NCI-H2029 treated with DMSO at 0.1 percent for 48 hours (cell line): ENCODE measurements at regions not wholly inside any gene's neighbourhood (a gene's known extent, or its start where the extent isn't known, plus 50 kb on each side); places are given as distances from the start of the nearest gene placed in this dataset.
"Not testable (repeated sequence)": the region's sequence is repeated elsewhere in the genome, so short reads cannot be mapped to it uniquely, and the experiment has no call there.

Source experiments
- DNase-seq: peaks from one replicate; lab custom pipeline; 2025; lab: John Stamatoyannopoulos, UW

GRCh38 chr13:33340631-33341030, 55.1 kb upstream of the STARD13 start:
- no peak for DNase-seq

GRCh38 chr13:33341861-33342452, 56.4 kb upstream of the STARD13 start:
- DNase-seq = no peak

GRCh38 chr13:33345842-33346241, 60.3 kb upstream of the STARD13 start:
- no peak for DNase-seq

- DNase-seq = no peak
These were observed 62.3 kb upstream of the STARD13 start for GRCh38 chr13:33347861-33348260.

GRCh38 chr13:33348366-33348765, 62.8 kb upstream of the STARD13 start:
- DNase-seq = no peak

- DNase-seq = no peak
These were observed 63.9 kb upstream of the STARD13 start for GRCh38 chr13:33349288-33349985.

GRCh38 chr13:33349986-33350826, 64.7 kb upstream of the STARD13 start:
- no peak for DNase-seq

GRCh38 chr13:33351319-33351718, 65.8 kb upstream of the STARD13 start:
- DNase-seq = no peak

- DNase-seq = no peak
These were observed 66.5 kb upstream of the STARD13 start for GRCh38 chr13:33352041-33352440.

- no peak for DNase-seq
These were observed 67.0 kb upstream of the STARD13 start for GRCh38 chr13:33352526-33352925.

- DNase-seq = no peak
These were observed 67.7 kb upstream of the STARD13 start for GRCh38 chr13:33353210-33353609.

GRCh38 chr13:33353646-33354045, 68.1 kb upstream of the STARD13 start:
- no peak for DNase-seq

GRCh38 chr13:33355201-33355895, 69.8 kb upstream of the STARD13 start:
- DNase-seq = no peak

GRCh38 chr13:33358076-33358475, 72.5 kb upstream of the STARD13 start:
- DNase-seq = not testable (repeated sequence)

- no peak for DNase-seq
These were observed 77.6 kb upstream of the STARD13 start for GRCh38 chr13:33362986-33363727.

- no peak for DNase-seq
These were observed 78.6 kb upstream of the STARD13 start for GRCh38 chr13:33364192-33364591.

GRCh38 chr13:33366469-33367062, 81.0 kb upstream of the STARD13 start:
- no peak for DNase-seq

GRCh38 chr13:33367171-33367895, 81.8 kb upstream of the STARD13 start:
- no peak for DNase-seq

- no peak for DNase-seq
These were observed 82.4 kb upstream of the STARD13 start for GRCh38 chr13:33367926-33368325.

- no peak for DNase-seq
These were observed 83.5 kb upstream of the STARD13 start for GRCh38 chr13:33369073-33369472.
